WTC11 (cell line): ENCODE measurements at regions not wholly inside any gene's neighbourhood (a gene's known extent, or its start where the extent isn't known, plus 50 kb on each side); places are given as distances from the start of the nearest gene placed in this dataset.

ENCODE experiments used
- ATAC-seq: fragments of 200-7000 bp; cut with Tn5 transposase; 2 replicates; pipeline ENCODE4 v1.10.0; 2021; ENCODE audit warnings: mild to moderate bottlenecking, moderate library complexity
- CTCF ChIA-PET: fragments of 300-600 bp; sonication (Branson Sonifier 250); formaldehyde crosslinking; loops from one replicate; lab custom pipeline; 2021; ENCODE audit warnings: antibody characterized with exemption; lab: Charles Lee
- POLR2A ChIA-PET: fragments of 350-600 bp; sonication (Branson Sonifier 250); formaldehyde crosslinking; loops from one replicate; lab custom pipeline; 2021; ENCODE audit warnings: antibody characterized with exemption; lab: Charles Lee
- DNase-seq: peaks from one replicate; pipeline ENCODE4 v3.0.0; 2021; ENCODE audit warnings: low spot score
- H3K27ac Mint-ChIP-seq: 2 replicates; pipeline ENCODE4 v1.8.0; 2021; ENCODE audit warnings: mixed read lengths
- H3K27me3 Mint-ChIP-seq: 2 replicates; pipeline ENCODE4 v1.8.0; 2021; ENCODE audit warnings: low read depth, mild to moderate bottlenecking, moderate library complexity, mixed read lengths
- H3K36me3 Mint-ChIP-seq: 2 replicates; pipeline ENCODE4 v1.8.0; 2021; ENCODE audit warnings: mixed read lengths
- H3K4me1 Mint-ChIP-seq: 2 replicates; pipeline ENCODE4 v1.8.0; 2022; ENCODE audit warnings: mixed read lengths
- H3K4me3 Mint-ChIP-seq: 2 replicates; pipeline ENCODE4 v1.8.0; 2021; ENCODE audit warnings: mild to moderate bottlenecking, moderate library complexity, mixed read lengths
- H3K9me3 Mint-ChIP-seq: 2 replicates; pipeline ENCODE4 v1.8.0; 2021; ENCODE audit warnings: mixed read lengths
- AR ChIP-seq: fragments of 250-450 bp; sonication (Bioruptor Pico); IDR thresholded peaks from 2 replicates; pipeline ENCODE4 v1.9.0; 2021; ENCODE audit warnings: mild to moderate bottlenecking
- ETV6 ChIP-seq: sonication (generic); formaldehyde crosslinking; IDR thresholded peaks from 2 replicates; pipeline ENCODE4 v1.8.1; 2022; ENCODE audit warnings: mild to moderate bottlenecking, missing genetic modification reagents
- FOXK1 ChIP-seq: sonication (generic); formaldehyde crosslinking; IDR thresholded peaks from 2 replicates; pipeline ENCODE4 v1.8.0; 2022; ENCODE audit warnings: mild to moderate bottlenecking, moderate library complexity, missing genetic modification reagents
- HMGA2 ChIP-seq: fragments of 250-450 bp; sonication (Bioruptor Pico); IDR thresholded peaks from 2 replicates; pipeline ENCODE4 v1.4.0; 2021; ENCODE audit warnings: mild to moderate bottlenecking, moderate library complexity
- HMGXB4 ChIP-seq: sonication (generic); formaldehyde crosslinking; IDR thresholded peaks from 2 replicates; pipeline ENCODE4 v1.8.1; 2023; ENCODE audit warnings: mild to moderate bottlenecking, moderate library complexity, missing genetic modification reagents
- IRF1 ChIP-seq: sonication (generic); formaldehyde crosslinking; IDR thresholded peaks from 2 replicates; pipeline ENCODE4 v1.8.0; 2023; ENCODE audit warnings: missing genetic modification reagents
- NFYB ChIP-seq: sonication (generic); formaldehyde crosslinking; conservative IDR thresholded peaks from 2 replicates; pipeline ENCODE4 v1.8.0; 2022; ENCODE audit warnings: low read depth, missing genetic modification reagents
- NR1H2 ChIP-seq: sonication (generic); formaldehyde crosslinking; IDR thresholded peaks from 2 replicates; pipeline ENCODE4 v1.9.0; 2021; ENCODE audit warnings: mild to moderate bottlenecking, moderate library complexity, missing genetic modification reagents
- PRRX2 ChIP-seq: fragments of 250-450 bp; sonication (Bioruptor Pico); IDR thresholded peaks from 2 replicates; pipeline ENCODE4 v1.8.0; 2021; ENCODE audit warnings: mild to moderate bottlenecking
- STAT6 ChIP-seq: sonication (generic); formaldehyde crosslinking; conservative IDR thresholded peaks from 2 replicates; pipeline ENCODE4 v1.8.1; 2023; ENCODE audit warnings: mild to moderate bottlenecking, low read depth, missing genetic modification reagents, moderate library complexity
- TCF7 ChIP-seq: sonication (generic); formaldehyde crosslinking; IDR thresholded peaks from 2 replicates; pipeline ENCODE4 v1.8.0; 2022; ENCODE audit warnings: mild to moderate bottlenecking, low read depth, missing genetic modification reagents, moderate library complexity
- TEAD4 ChIP-seq: sonication (generic); formaldehyde crosslinking; IDR thresholded peaks from 2 replicates; pipeline ENCODE4 v1.8.0; 2022; ENCODE audit warnings: mild to moderate bottlenecking, missing genetic modification reagents
- TP53 ChIP-seq: sonication (generic); formaldehyde crosslinking; IDR thresholded peaks from 2 replicates; pipeline ENCODE4 v1.8.1; 2023; ENCODE audit warnings: mild to moderate bottlenecking, missing genetic modification reagents
- USF1 ChIP-seq: sonication (generic); formaldehyde crosslinking; IDR thresholded peaks from 2 replicates; pipeline ENCODE4 v1.8.0; 2022; ENCODE audit warnings: mild to moderate bottlenecking, missing genetic modification reagents
- ZBTB21 ChIP-seq: sonication (generic); formaldehyde crosslinking; IDR thresholded peaks from 2 replicates; pipeline ENCODE4 v1.8.1; 2023; ENCODE audit warnings: mild to moderate bottlenecking, missing genetic modification reagents, borderline replicate concordance
- ZNF219 ChIP-seq: sonication (generic); formaldehyde crosslinking; IDR thresholded peaks from 2 replicates; pipeline ENCODE4 v1.8.0; 2023; ENCODE audit warnings: missing genetic modification reagents, mild to moderate bottlenecking, borderline replicate concordance
- ZNF281 ChIP-seq: sonication (generic); formaldehyde crosslinking; IDR thresholded peaks from 2 replicates; pipeline ENCODE4 v1.8.0; 2023; ENCODE audit warnings: mild to moderate bottlenecking, missing genetic modification reagents
- ZNF416 ChIP-seq: fragments of 250-450 bp; sonication (Bioruptor Pico); IDR thresholded peaks from 2 replicates; pipeline ENCODE4 v1.9.0; 2021; ENCODE audit warnings: mild to moderate bottlenecking, inconsistent platforms
- ZNF425 ChIP-seq: fragments of 250-450 bp; sonication (Bioruptor Pico); conservative IDR thresholded peaks from 2 replicates; pipeline ENCODE4 v1.9.0; 2021; ENCODE audit warnings: mild to moderate bottlenecking
- TF ChIP-seq, protein P1 (sequence below): sonication (generic); formaldehyde crosslinking; IDR thresholded peaks from 2 replicates; pipeline ENCODE4 v1.8.1; 2023; ENCODE audit warnings: mild to moderate bottlenecking, missing genetic modification reagents

DNA sequence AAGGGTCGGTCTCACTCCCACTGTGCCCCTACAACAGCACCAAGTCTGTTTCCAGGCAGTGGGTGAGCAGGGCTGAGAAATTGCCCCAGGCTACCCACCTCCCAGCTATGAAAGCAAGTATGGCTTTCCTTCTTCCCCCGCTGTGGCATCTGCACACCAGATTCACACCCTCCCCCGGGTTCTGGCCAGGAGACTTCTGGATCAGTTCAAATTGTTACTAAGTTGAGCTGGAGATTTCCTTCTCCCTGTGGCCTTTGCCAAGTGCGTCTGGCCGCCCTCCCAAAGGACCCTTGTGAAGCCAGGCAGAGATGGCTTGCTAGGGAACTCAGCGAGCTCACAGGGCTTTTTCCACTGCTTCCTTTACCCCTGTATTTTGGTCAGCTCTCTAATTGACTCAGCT lies 555.4 kb downstream of the SH2D4B start (continued):
- no peak for TF ChIP-seq IRF1 (CRISPR knock-in tag)
- no peak for TF ChIP-seq ETV6 (CRISPR knock-in tag)

- H3K9me3 Mint-ChIP-seq = peaks cover 10% of the 10 kb centered on the region
- H3K27me3 Mint-ChIP-seq = no peaks in the 10 kb centered on the region
- H3K27ac Mint-ChIP-seq = no peak overlapping the region
- no peak overlapping the region for H3K4me3 Mint-ChIP-seq
- H3K4me1 Mint-ChIP-seq = no peaks in the 10 kb centered on the region
- DNase-seq = no peak
- ChIA-PET POLR2A (no interaction called here), CTCF (interaction anchor here (0.7 to 1.8 kb wide), 2 partner anchors 77 to 84 kb away, joined by 3 to 6 read pairs; no protein-coding TSS in a partner anchor)
- no peaks in the 10 kb centered on the region for H3K36me3 Mint-ChIP-seq
- no peak for ATAC-seq
- TF ChIP-seq, protein P1, sequence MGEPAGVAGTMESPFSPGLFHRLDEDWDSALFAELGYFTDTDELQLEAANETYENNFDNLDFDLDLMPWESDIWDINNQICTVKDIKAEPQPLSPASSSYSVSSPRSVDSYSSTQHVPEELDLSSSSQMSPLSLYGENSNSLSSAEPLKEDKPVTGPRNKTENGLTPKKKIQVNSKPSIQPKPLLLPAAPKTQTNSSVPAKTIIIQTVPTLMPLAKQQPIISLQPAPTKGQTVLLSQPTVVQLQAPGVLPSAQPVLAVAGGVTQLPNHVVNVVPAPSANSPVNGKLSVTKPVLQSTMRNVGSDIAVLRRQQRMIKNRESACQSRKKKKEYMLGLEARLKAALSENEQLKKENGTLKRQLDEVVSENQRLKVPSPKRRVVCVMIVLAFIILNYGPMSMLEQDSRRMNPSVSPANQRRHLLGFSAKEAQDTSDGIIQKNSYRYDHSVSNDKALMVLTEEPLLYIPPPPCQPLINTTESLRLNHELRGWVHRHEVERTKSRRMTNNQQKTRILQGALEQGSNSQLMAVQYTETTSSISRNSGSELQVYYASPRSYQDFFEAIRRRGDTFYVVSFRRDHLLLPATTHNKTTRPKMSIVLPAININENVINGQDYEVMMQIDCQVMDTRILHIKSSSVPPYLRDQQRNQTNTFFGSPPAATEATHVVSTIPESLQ (CRISPR knock-in tag) = no peak
- TF ChIP-seq HMGA2 (CRISPR knock-in tag) = no peak
- TF ChIP-seq NFYB (CRISPR knock-in tag) = no peak
- no peak for TF ChIP-seq USF1 (CRISPR knock-in tag)
- TF ChIP-seq ZNF416 = no peak
- no peak for TF ChIP-seq AR (CRISPR knock-in tag)
- no peak for TF ChIP-seq ZBTB21 (CRISPR knock-in tag)
- TF ChIP-seq ZNF425 = no peak
- no peak for TF ChIP-seq PRRX2 (CRISPR knock-in tag)
- no peak for TF ChIP-seq ETV6 (CRISPR knock-in tag)
- no peak for TF ChIP-seq ZNF219 (CRISPR knock-in tag)
- no peak for TF ChIP-seq STAT6 (CRISPR knock-in tag)
- TF ChIP-seq TCF7 (CRISPR knock-in tag) = no peak
- TF ChIP-seq NR1H2 = no peak
- no peak for TF ChIP-seq TP53
- TF ChIP-seq ZNF281 (CRISPR knock-in tag) = no peak
- no peak for TF ChIP-seq FOXK1 (CRISPR knock-in tag)
- TF ChIP-seq HMGXB4 (CRISPR knock-in tag) = no peak
- no peak for TF ChIP-seq TEAD4 (CRISPR knock-in tag)
Measured at GRCh38 chr10:81095238-81095637, 557.5 kb downstream of the SH2D4B start.
